BJ (cell line): ENCODE measurements at regions not wholly inside any gene's neighbourhood (a gene's known extent, or its start where the extent isn't known, plus 50 kb on each side); places are given as distances from the start of the nearest gene placed in this dataset.

Experiments
- CTCF ChIA-PET: fragments of 350-600 bp; formaldehyde crosslinking; extraction: SDS; loops from one replicate; lab custom pipeline; 2021; ENCODE audit warnings: antibody characterized with exemption, inconsistent platforms; lab: Yijun Ruan, JAX
- POLR2A ChIA-PET: fragments of 300-600 bp; sonication (Branson Sonifier 250); formaldehyde crosslinking; extraction: SDS; loops from one replicate; lab custom pipeline; 2021; ENCODE audit warnings: antibody characterized with exemption; lab: Charles Lee
- DNase-seq: peaks from one replicate; pipeline ENCODE4 v3.0.0-alpha.2; 2011; ENCODE audit warnings: low read depth
- H3K27me3 ChIP-seq: 2 replicates; pipeline ENCODE4 v1.6.0; 2011; ENCODE audit warnings: low read length; ENCODE audit not compliant: control insufficient read depth, insufficient read depth
- H3K36me3 ChIP-seq: 2 replicates; pipeline ENCODE4 v1.5.1; 2011; ENCODE audit warnings: low read length; ENCODE audit not compliant: control insufficient read depth, insufficient read depth
- H3K4me3 ChIP-seq: 2 replicates; pipeline ENCODE4 v1.5.1; 2011; ENCODE audit warnings: low read depth, mild to moderate bottlenecking, control low read depth, low read length
- TF ChIP-seq, protein P1 (sequence below): IDR thresholded peaks from 2 replicates; pipeline ENCODE4 v1.5.1; 2011; ENCODE audit warnings: low read depth, mild to moderate bottlenecking, control low read depth, inconsistent platforms, low read length, moderate library complexity; ENCODE audit not compliant: insufficient read depth

DNA sequence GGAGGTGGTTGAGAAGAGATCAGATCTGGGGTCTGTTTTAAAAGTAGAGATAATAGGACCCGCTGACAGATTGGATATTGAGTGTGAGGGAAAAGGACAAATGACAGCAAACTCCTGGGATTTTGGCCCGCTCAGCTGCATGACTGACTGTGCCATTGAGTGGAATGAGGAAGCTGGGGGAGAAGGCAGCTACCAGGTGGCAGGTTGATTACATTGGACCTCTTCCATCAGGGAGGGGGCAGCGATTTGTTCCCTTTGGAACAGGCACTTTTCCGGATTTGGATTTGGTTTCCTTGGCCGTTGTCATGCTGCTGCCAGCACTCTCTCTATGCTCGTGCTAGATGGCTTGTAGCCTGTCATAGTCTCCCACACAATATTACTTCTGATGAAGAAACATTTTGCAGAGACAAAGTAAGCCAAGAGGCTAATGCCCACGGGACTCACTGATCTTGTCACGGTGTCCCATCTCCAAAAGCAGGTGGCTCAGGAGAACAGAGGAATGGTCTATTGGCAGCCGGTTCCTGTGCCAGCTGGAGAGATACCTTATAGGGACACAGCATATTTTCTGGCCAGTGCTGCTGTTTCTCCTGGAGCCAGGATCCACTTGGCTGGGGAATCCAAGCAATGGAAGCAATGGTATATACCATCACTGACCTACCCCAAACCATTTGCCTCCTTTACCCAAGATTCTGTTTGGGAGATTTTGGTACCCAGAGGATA lies 69.1 kb upstream of the WAC start:
- Histone ChIP-seq H3K27me3 (no peaks in the 10 kb centered on the region), H3K4me3 (no peak overlapping the region), H3K36me3 (no peaks in the 10 kb centered on the region)
- ChIA-PET POLR2A (no interaction called here), CTCF (interaction anchor here (1.0 kb wide), 1 partner anchor 213 kb away, joined by 4 read pairs; no protein-coding TSS in a partner anchor)
- TF ChIP-seq, protein P1, sequence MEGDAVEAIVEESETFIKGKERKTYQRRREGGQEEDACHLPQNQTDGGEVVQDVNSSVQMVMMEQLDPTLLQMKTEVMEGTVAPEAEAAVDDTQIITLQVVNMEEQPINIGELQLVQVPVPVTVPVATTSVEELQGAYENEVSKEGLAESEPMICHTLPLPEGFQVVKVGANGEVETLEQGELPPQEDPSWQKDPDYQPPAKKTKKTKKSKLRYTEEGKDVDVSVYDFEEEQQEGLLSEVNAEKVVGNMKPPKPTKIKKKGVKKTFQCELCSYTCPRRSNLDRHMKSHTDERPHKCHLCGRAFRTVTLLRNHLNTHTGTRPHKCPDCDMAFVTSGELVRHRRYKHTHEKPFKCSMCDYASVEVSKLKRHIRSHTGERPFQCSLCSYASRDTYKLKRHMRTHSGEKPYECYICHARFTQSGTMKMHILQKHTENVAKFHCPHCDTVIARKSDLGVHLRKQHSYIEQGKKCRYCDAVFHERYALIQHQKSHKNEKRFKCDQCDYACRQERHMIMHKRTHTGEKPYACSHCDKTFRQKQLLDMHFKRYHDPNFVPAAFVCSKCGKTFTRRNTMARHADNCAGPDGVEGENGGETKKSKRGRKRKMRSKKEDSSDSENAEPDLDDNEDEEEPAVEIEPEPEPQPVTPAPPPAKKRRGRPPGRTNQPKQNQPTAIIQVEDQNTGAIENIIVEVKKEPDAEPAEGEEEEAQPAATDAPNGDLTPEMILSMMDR: no peak
- no peak for DNase-seq

GRCh38 chr10:28467615-28468014 lies 65.3 kb upstream of the WAC start:
- Histone ChIP-seq H3K27me3 (0 out of 2 replicates have a peak, but pooled peaks cover 2% of the 10 kb centered on the region), H3K36me3 (no peaks in the 10 kb centered on the region), H3K4me3 (no peak overlapping the region)
- ChIA-PET CTCF (no interaction called here), POLR2A (no interaction called here)
- TF ChIP-seq, protein P1: no peak
- DNase-seq: no peak

DNA sequence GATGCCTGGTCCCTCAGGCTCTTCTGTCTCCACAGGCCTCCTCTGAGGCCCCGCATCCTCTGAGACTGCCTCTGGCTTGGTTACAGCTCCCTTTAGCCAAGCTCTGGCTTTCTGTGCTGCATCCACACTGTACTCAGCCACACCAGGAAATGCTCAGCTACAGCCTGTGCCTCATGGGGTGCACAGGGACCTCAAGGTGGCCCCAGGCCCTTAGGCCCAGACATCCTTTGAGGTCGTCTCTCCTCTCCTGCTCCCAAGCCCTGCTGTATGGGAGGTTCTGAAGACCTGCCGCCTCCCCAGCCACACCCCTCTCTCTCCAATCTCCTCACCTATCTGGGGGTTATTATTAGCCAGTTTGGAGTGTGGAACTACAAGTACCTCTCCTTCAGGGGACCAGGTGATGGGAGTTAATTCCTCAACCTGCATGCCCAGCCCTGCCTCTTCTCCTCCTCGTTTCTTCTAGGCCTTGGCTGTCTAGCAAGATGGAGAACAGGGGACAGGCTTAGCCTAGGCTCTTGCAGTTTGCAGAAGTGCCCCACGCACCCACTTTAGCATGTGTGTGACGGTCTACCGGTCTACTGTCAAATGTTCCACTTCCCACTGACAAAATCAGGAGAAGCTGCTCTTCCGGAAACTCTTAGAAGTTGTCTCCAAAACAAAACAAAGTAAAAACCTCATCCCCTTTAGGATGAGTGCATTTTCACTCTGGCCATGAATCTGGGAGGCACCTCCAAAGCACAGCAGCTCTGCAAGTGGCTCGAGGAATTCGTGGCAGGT lies 64.0 kb upstream of the WAC start:
- H3K27me3 ChIP-seq: 0 out of 2 replicates have a peak, but pooled peaks cover 2% of the 10 kb centered on the region
- TF ChIP-seq, protein P1: no peak
- CTCF ChIA-PET: interaction anchor here (0.5 to 2.0 kb wide), 2 partner anchors 8 to 12 kb away, joined by 3 to 5 read pairs; no protein-coding TSS in a partner anchor
- no peak overlapping the region for H3K4me3 ChIP-seq
- POLR2A ChIA-PET: no interaction called here
- no peak for DNase-seq
- H3K36me3 ChIP-seq: no peaks in the 10 kb centered on the region

- no peak overlapping the region for H3K4me3 ChIP-seq
- TF ChIP-seq, protein P1: no peak
- CTCF ChIA-PET: interaction anchor here (0.9 kb wide), 1 partner anchor 23 kb away, joined by 3 read pairs; no protein-coding TSS in a partner anchor
- POLR2A ChIA-PET: no interaction called here
- DNase-seq: no peak
- H3K36me3 ChIP-seq: no peaks in the 10 kb centered on the region
- 0 out of 2 replicates have a peak, but pooled peaks cover 2% of the 10 kb centered on the region for H3K27me3 ChIP-seq
Observed at GRCh38 chr10:28470873-28471651, 61.9 kb upstream of the WAC start.

- TF ChIP-seq, protein P1: no peak
- ChIA-PET CTCF (interaction anchor here (0.9 kb wide), 1 partner anchor 23 kb away, joined by 3 read pairs; no protein-coding TSS in a partner anchor), POLR2A (no interaction called here)
Observed at GRCh38 chr10:28471652-28472050, 61.3 kb upstream of the WAC start.

More at GRCh38 chr10:28471652-28472050, 61.3 kb upstream of the WAC start:
- no peak for DNase-seq
- H3K27me3 ChIP-seq: 0 out of 2 replicates have a peak, but pooled peaks cover 2% of the 10 kb centered on the region
- H3K36me3 ChIP-seq: no peaks in the 10 kb centered on the region
- no peak overlapping the region for H3K4me3 ChIP-seq
